HFF-Myc (cell line): ENCODE measurements at regions not wholly inside any gene's neighbourhood (a gene's known extent, or its start where the extent isn't known, plus 50 kb on each side); places are given as distances from the start of the nearest gene placed in this dataset.

Source experiments
- DNase-seq: peaks from one replicate; pipeline ENCODE4 v3.0.0-alpha.2; 2011; ENCODE audit warnings: low read depth; ENCODE audit errors: extremely low read depth
- H3K4me3 ChIP-seq: replicated peaks from 2 replicates; pipeline ENCODE4 v1.5.1; 2011; ENCODE audit warnings: low read depth, mild to moderate bottlenecking, control low read depth, low read length
- TF ChIP-seq, protein P1 (sequence below): IDR thresholded peaks from 2 replicates; pipeline ENCODE4 v1.5.1; 2012; ENCODE audit warnings: mild to moderate bottlenecking, low read depth, low read length, control low read depth; ENCODE audit errors: missing control alignments

DNA sequence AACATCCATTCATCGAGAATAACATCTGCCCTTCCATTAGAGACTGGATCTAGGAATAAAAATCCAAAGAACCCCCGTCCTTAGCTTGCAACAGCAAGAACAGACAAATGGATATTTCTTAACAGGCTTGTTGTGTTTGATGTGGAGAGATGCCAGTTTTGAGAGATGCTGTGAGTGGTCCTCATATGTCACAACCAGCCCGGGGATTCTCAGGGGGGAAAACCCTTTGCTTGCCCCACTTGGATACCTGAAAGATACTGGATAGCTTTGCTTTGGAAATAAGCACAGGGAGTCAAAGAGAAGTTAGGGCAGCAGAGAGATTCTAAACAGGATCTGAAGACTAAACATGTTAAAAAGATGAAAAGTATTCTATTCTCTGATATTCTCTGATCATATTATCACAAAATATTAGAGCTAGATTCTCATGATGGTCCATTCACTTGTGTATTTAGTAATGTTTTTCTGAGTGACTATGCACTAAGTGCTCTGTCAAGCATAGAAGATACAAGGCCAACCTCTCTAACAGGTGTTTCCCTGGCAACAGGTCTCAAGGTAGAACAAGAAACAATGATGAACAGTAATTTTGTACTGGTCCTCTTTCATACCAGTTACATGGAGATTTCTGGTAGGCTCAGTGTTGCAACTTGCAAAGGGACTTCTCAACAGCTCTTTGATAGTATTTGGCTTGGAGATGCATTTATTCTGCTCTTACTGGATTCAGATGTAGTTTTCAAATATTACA, 348.2 kb downstream of the MYCN start:
- TF ChIP-seq, protein P1, sequence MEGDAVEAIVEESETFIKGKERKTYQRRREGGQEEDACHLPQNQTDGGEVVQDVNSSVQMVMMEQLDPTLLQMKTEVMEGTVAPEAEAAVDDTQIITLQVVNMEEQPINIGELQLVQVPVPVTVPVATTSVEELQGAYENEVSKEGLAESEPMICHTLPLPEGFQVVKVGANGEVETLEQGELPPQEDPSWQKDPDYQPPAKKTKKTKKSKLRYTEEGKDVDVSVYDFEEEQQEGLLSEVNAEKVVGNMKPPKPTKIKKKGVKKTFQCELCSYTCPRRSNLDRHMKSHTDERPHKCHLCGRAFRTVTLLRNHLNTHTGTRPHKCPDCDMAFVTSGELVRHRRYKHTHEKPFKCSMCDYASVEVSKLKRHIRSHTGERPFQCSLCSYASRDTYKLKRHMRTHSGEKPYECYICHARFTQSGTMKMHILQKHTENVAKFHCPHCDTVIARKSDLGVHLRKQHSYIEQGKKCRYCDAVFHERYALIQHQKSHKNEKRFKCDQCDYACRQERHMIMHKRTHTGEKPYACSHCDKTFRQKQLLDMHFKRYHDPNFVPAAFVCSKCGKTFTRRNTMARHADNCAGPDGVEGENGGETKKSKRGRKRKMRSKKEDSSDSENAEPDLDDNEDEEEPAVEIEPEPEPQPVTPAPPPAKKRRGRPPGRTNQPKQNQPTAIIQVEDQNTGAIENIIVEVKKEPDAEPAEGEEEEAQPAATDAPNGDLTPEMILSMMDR, result no peak
- DNase-seq, result no peak
- H3K4me3 ChIP-seq, result no peak overlapping the region

DNA sequence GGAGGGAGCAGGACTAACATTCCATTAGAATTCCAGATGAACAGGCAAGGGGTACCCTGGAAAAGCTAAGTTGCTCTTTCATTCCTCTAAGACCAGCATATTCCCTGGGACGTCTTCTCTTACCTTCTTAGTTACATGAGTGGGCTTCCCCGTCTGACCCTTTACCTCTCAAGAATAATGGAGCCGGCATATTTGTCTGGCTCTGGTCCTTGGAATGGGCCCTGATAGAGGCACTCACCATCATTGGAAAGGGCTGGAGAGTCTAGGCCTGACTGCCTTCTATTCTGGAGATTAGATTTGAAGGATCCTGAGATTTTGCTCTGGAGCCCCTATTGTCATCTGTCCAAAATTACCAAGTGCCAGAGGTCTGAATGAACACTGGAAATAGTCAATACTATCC, 347.5 kb downstream of the MYCN start:
- no peak overlapping the region for H3K4me3 ChIP-seq
- DNase-seq, result no peak
- TF ChIP-seq, protein P1, result no peak

DNA sequence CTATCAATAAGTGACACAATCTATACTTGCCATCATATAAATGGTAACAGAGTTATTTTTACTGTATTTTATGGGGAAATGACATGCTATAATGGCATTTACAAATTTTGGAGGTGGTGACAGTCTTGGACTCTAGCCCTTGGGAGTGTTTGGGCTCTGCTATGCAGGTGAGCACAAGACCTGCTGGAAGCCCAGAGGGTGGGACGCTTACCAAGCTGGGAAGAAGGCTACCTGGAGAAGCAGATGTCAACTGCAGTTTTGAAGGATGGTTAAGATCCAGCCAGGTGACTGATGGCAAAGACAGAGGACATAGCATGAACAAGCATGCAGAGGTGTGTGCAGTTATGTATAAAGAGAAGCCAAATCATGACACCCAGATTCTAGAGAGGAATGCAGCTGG, 346.9 kb downstream of the MYCN start:
- no peak overlapping the region for H3K4me3 ChIP-seq
- DNase-seq, result no peak
- TF ChIP-seq, protein P1, result no peak

GRCh38 chr2:16285813-16286510, 345.6 kb downstream of the MYCN start:
- DNase-seq, result no peak
- H3K4me3 ChIP-seq, result no peak overlapping the region
- TF ChIP-seq, protein P1, result no peak

DNA sequence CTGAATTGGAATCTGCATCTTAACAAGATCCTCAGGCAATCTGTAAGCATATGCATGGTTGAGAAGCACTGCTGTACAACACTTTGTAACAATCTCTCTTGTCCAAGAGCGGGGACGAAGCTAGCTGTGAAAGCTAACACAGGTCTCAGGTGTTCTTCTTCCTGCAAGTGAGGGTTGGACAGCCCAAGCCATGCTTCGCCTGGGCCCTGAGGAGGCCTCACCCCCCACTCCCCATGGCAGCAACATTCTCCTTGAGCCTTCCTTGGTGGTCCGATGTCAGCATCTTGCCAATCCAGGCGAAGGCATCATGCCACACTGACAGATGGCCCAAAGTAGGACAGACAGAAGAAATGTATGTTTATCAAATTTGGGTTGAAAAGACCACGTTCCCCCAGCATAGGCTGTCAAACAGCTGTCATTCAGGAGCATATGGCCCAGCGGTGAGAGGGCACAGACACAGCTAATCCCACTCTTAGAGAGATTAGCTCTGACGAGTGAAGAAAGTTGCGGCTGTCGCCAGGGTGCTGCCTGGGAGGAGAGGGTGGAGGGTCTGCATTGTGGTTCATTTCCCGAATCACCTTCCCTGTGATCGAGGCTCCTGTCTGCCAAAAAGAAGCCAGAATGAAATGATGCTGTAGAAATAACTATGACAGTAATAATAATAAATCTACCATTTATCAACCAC, 344.7 kb downstream of the MYCN start:
- no peak for DNase-seq
- TF ChIP-seq, protein P1, result no peak
- H3K4me3 ChIP-seq, result no peak overlapping the region

- TF ChIP-seq, protein P1, result no peak
- DNase-seq, result no peak
Measured at GRCh38 chr2:16283071-16283850, 342.9 kb downstream of the MYCN start.

More at GRCh38 chr2:16283071-16283850, 342.9 kb downstream of the MYCN start:
- H3K4me3 ChIP-seq, result no peak overlapping the region
